GM12878 (cell line): ENCODE measurements at regions not wholly inside any gene's neighbourhood (a gene's known extent, or its start where the extent isn't known, plus 50 kb on each side); places are given as distances from the start of the nearest gene placed in this dataset.

Experiments
- ATAC-seq: fragments of 200-7000 bp; cut with Tn5 transposase; 3 replicates; pipeline ENCODE4 v1.9.1; 2020; ENCODE audit warnings: mild to moderate bottlenecking, moderate library complexity
- BruUV-seq: library from RNA; stranded (reverse); fragments of 400-500 nt; replicated peaks from 2 replicates; lab custom pipeline; 2021; lab: Mats Ljungman, UMichigan
- CTCF ChIA-PET: fragments of 300-600 bp; sonication (Branson Sonifier 250); formaldehyde crosslinking; extraction: SDS; loops from one replicate; lab custom pipeline; 2021; ENCODE audit warnings: inconsistent platforms; lab: Yijun Ruan, JAX
- POLR2A ChIA-PET: fragments of 350-600 bp; formaldehyde crosslinking; extraction: SDS; loops from one replicate; lab custom pipeline; 2021; ENCODE audit warnings: inconsistent platforms; lab: Charles Lee
- RAD21 ChIA-PET: fragments of 300-600 bp; sonication (Branson Sonifier 250); formaldehyde crosslinking; loops from one replicate; lab custom pipeline; 2023; ENCODE audit warnings: antibody characterized with exemption; ENCODE audit not compliant: unreplicated experiment; lab: Charles Lee
- SMC1A ChIA-PET: fragments of 300-600 bp; sonication (Branson Sonifier 250); formaldehyde crosslinking; loops from one replicate; lab custom pipeline; 2023; ENCODE audit not compliant: unreplicated experiment, uncharacterized antibody; lab: Charles Lee
- DNase-seq: peaks from one replicate; pipeline ENCODE4 v3.0.0-alpha.2; 2011; ENCODE audit warnings: low read depth, low spot score
- FAIRE-seq: peaks from 3 replicates; lab custom pipeline; 2011; peaks lifted over from hg19 to GRCh38; lab: Jason Lieb, UNC
- H2AFZ ChIP-seq: 2 replicates; pipeline ENCODE4 v1.6.0; 2011; ENCODE audit warnings: low read depth, low read length, control low read depth; ENCODE audit not compliant: control insufficient read depth
- H3K27ac ChIP-seq: 2 replicates; pipeline ENCODE4 v1.5.1; 2011; ENCODE audit warnings: control low read depth; ENCODE audit not compliant: control insufficient read depth, insufficient read depth
- H3K27me3 ChIP-seq, 2 experiments: replicated peaks in 1 of 2; 2 replicates each; pipeline versions ENCODE4 v1.6.0 to v1.6.1; 2011; ENCODE audit warnings: low read length in 1 of 2; ENCODE audit not compliant: control insufficient read depth in 2 of 2, insufficient read depth in 2 of 2
- H3K36me3 ChIP-seq, 2 experiments: 2 replicates each; pipeline ENCODE4 v1.5.1; 2011; ENCODE audit warnings: low read length in 1 of 2; ENCODE audit not compliant: control insufficient read depth in 2 of 2, insufficient read depth in 2 of 2
- H3K4me1 ChIP-seq: 2 replicates; pipeline ENCODE4 v1.6.1; 2011; ENCODE audit warnings: mild to moderate bottlenecking, low read length, moderate library complexity, mixed read lengths; ENCODE audit not compliant: control insufficient read depth, insufficient read depth
- H3K4me2 ChIP-seq: 2 replicates; pipeline ENCODE4 v1.6.0; 2011; ENCODE audit warnings: control low read depth; ENCODE audit not compliant: control insufficient read depth, insufficient read depth
- H3K4me3 ChIP-seq: fragments of 200-600 bp; sonication (generic); 2 replicates; pipeline ENCODE4 v1.5.1; 2016
- H3K79me2 ChIP-seq: 2 replicates; pipeline ENCODE4 v1.6.0; 2011; ENCODE audit warnings: low read length; ENCODE audit not compliant: control insufficient read depth, insufficient read depth
- H3K9ac ChIP-seq: 2 replicates; pipeline ENCODE4 v1.8.0; 2011; ENCODE audit warnings: low read length, control low read depth, mixed read lengths; ENCODE audit not compliant: control insufficient read depth, insufficient read depth
- H3K9me3 ChIP-seq: replicated peaks from 3 replicates; pipeline ENCODE4 v1.5.1; 2011; ENCODE audit warnings: mild to moderate bottlenecking, low read length; ENCODE audit not compliant: control insufficient read depth, insufficient read depth
- H4K20me1 ChIP-seq: 2 replicates; pipeline ENCODE4 v1.6.0; 2011; ENCODE audit not compliant: control insufficient read depth, insufficient read depth
- CBX5 ChIP-seq: sonication (generic); IDR thresholded peaks from 2 replicates; pipeline ENCODE4 v1.6.1; 2016; ENCODE audit warnings: low read depth, moderate library complexity, mild to moderate bottlenecking, inconsistent platforms
- EED ChIP-seq: sonication (generic); IDR thresholded peaks from 2 replicates; pipeline ENCODE4 v1.6.1; 2016; ENCODE audit warnings: antibody characterized with exemption, low read depth
- MTA2 ChIP-seq: fragments of 450-650 bp; IDR thresholded peaks from 2 replicates; pipeline ENCODE4 v1.6.1; 2016; ENCODE audit warnings: low read depth, mild to moderate bottlenecking, moderate library complexity
- MYB ChIP-seq: fragments of 150-350 bp; IDR thresholded peaks from 2 replicates; pipeline ENCODE4 v1.6.1; 2014; ENCODE audit warnings: mild to moderate bottlenecking, low read depth, low read length, borderline replicate concordance
- MYC ChIP-seq: IDR thresholded peaks from 2 replicates; pipeline ENCODE4 v1.6.1; 2011; ENCODE audit warnings: mild to moderate bottlenecking, low read length, moderate library complexity, inconsistent platforms; ENCODE audit not compliant: insufficient read depth, insufficient replicate concordance, insufficient read length, severe bottlenecking
- NFYA ChIP-seq: IDR thresholded peaks from 2 replicates; pipeline ENCODE4 v1.6.1; 2011; ENCODE audit warnings: low read depth, mild to moderate bottlenecking, low read length, improper control_type of control experiment, borderline replicate concordance
- NFYB ChIP-seq: IDR thresholded peaks from 2 replicates; pipeline ENCODE4 v1.6.1; 2011; ENCODE audit warnings: low read depth, mild to moderate bottlenecking, low read length, improper control_type of control experiment, moderate library complexity; ENCODE audit not compliant: insufficient read depth
- POLR2A ChIP-seq: IDR thresholded peaks from 2 replicates; pipeline ENCODE4 v1.6.1; 2011; ENCODE audit warnings: low read depth, mild to moderate bottlenecking, low read length
- POU2F2 ChIP-seq: IDR thresholded peaks from 3 replicates; pipeline ENCODE4 v1.6.1; 2011; ENCODE audit warnings: low read depth, mild to moderate bottlenecking, low read length, borderline replicate concordance
- TCF7 ChIP-seq: IDR thresholded peaks from 2 replicates; pipeline ENCODE4 v1.6.1; 2014; ENCODE audit warnings: antibody characterized with exemption, borderline replicate concordance
- WGBS: methylation state at CpG from one replicate; pipeline ENCODE4 v1.1.6; 2016; ENCODE audit warnings: low lambda C conversion rate; ENCODE audit not compliant: insufficient replicate concordance, insufficient coverage; ENCODE audit errors: missing lambda C conversion rate; 5-methylcytosine and 5-hydroxymethylcytosine counted together
- in situ Hi-C: fragments of 300-500 bp; cut with MboI; formaldehyde crosslinking; loops from 9 replicates; pipeline ENCODE4 v1.14.3; 2018; ENCODE audit warnings: mixed read lengths
- intact Hi-C: fragments of 100-400 bp; cut with micrococcal nuclease; formaldehyde crosslinking; loops from one replicate; pipeline ENCODE4 v1.14.2; 2022; ENCODE audit not compliant: unreplicated experiment
- TF ChIP-seq, protein P1 (sequence below): fragments of 450-650 bp; IDR thresholded peaks from 2 replicates; pipeline ENCODE4 v1.6.1; 2016; ENCODE audit warnings: mild to moderate bottlenecking
- TF ChIP-seq, protein P2 (sequence below), 3 experiments: IDR thresholded peaks in 2 of 3; conservative IDR thresholded peaks in 1 of 3; 2 replicates each; pipeline ENCODE4 v1.5.1; 2011; ENCODE audit warnings: low read depth in 3 of 3, low read length in 3 of 3, mild to moderate bottlenecking in 3 of 3, control low read depth in 2 of 3, moderate library complexity in 2 of 3, inconsistent platforms in 1 of 3, mixed read lengths in 1 of 3; ENCODE audit not compliant: control insufficient read depth in 2 of 3, insufficient read depth in 1 of 3; ENCODE audit errors: extremely low read depth in 1 of 3
- TF ChIP-seq, protein P3 (sequence below): fragments of 450-650 bp; IDR thresholded peaks from 2 replicates; pipeline ENCODE4 v1.6.1; 2014; ENCODE audit warnings: mild to moderate bottlenecking

DNA sequence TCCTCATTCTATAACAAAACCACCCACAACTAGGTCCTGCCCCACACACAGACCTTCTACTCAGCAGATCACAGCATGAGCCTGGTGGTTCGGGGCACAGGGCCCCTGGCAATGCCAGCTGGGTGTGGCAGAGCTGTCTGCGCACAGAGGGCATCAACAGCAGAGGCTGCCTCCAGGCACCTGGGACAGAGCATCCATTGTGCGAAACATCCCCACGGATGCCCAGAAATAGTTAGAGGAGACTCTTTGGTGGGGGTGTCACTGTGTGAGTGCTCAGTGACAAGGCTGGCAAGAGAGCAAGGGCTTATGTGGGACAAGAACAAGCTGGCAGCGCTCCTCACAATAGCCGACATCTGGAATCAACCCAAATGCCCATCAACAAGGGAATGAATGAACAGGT is 487.4 kb upstream of the PROK2 start (continued):
- TF ChIP-seq, protein P1, sequence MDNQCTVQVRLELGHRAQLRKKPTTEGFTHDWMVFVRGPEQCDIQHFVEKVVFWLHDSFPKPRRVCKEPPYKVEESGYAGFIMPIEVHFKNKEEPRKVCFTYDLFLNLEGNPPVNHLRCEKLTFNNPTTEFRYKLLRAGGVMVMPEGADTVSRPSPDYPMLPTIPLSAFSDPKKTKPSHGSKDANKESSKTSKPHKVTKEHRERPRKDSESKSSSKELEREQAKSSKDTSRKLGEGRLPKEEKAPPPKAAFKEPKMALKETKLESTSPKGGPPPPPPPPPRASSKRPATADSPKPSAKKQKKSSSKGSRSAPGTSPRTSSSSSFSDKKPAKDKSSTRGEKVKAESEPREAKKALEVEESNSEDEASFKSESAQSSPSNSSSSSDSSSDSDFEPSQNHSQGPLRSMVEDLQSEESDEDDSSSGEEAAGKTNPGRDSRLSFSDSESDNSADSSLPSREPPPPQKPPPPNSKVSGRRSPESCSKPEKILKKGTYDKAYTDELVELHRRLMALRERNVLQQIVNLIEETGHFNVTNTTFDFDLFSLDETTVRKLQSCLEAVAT = no peak
- TF ChIP-seq, all 136 proteins: peak for 0

DNA sequence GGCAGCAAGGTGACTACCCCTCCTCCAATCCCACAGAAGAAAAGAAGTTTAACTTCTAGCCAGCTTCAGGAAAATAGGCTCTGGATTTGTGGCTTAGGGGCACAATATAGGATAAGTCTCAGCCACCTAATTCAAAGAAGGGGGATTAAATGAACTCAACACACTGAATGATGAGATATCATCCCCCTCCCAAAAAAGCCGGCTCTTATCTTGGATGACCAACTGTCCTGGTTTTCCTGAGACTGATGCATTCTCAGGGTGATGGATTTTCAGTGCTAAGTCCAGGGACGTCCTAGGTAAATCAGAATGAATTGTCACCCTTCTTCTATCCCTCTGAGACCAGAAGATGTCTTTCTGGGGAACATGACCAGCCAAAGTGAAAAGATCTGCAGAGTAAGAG is 487.0 kb upstream of the PROK2 start:
- WGBS = 59% methylated on average over 2 of the region's 2 CpGs
- H2AFZ ChIP-seq = no peak overlapping the region
- no peak for DNase-seq
- no peaks in the 10 kb centered on the region for H3K36me3 ChIP-seq
- no peak overlapping the region for H3K27ac ChIP-seq
- no peaks in the 10 kb centered on the region; the same call in 1 of the 3 replicates for H3K9me3 ChIP-seq
- H4K20me1 ChIP-seq = no peaks in the 10 kb centered on the region
- BruUV-seq = no TSS peak
- POLR2A ChIA-PET = no interaction called here
- H3K4me2 ChIP-seq = no peak overlapping the region
- TF ChIP-seq MTA2 (no peak), POU2F2 (no peak), POLR2A (no peak), NFYB (no peak)
- intact Hi-C loops (no loop called here), in situ Hi-C loops (no loop called here)
- no peaks in the 10 kb centered on the region for H3K27me3 ChIP-seq
- ATAC-seq = no peak
- H3K79me2 ChIP-seq = no peaks in the 10 kb centered on the region
- peaks cover 42% of the 10 kb centered on the region for H3K4me1 ChIP-seq
- CTCF ChIA-PET = no interaction called here
- RAD21 ChIA-PET = no interaction called here
- H3K4me3 ChIP-seq = no peak overlapping the region
- H3K9ac ChIP-seq = no peak overlapping the region
- SMC1A ChIA-PET = interaction anchor here (1.1 kb wide), 1 partner anchor 294 kb away, joined by 3 read pairs; no protein-coding TSS in a partner anchor
- no peak for FAIRE-seq

DNA sequence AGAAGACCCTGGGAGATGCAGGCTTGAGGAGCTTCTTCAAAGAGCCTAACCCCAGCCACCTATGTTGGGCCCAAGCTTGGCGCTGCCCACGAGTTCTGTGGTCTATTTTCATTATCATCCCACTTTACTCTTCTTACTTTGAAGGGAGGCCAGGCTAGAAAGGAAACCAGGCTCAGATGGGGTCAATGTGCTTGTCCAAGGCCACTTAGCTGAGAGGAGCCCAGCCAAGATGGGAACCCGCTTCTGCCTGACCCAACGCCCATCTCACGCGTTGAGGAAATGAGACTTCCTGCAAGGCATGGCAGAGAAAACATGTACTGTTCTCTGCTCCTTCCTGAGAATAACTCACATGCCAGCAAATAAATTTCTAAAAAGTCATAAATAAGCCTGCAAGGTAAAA is 486.3 kb upstream of the PROK2 start:
- ATAC-seq (no peak), DNase-seq (no peak), FAIRE-seq (no peak)
- H4K20me1 ChIP-seq = no peaks in the 10 kb centered on the region
- in situ Hi-C loops = no loop called here
- POLR2A ChIA-PET = no interaction called here
- H3K36me3 ChIP-seq = no peaks in the 10 kb centered on the region
- 95% methylated on average over 6 of the region's 6 CpGs for WGBS
- H3K79me2 ChIP-seq = no peaks in the 10 kb centered on the region
- no peak overlapping the region for H2AFZ ChIP-seq
- CTCF ChIA-PET = no interaction called here
- no peak overlapping the region for H3K4me2 ChIP-seq
- BruUV-seq = no TSS peak
- RAD21 ChIA-PET = no interaction called here
- no peaks in the 10 kb centered on the region for H3K27me3 ChIP-seq
- H3K4me3 ChIP-seq = no peak overlapping the region
- SMC1A ChIA-PET = interaction anchor here (1.1 kb wide), 1 partner anchor 293 kb away, joined by 3 read pairs; no protein-coding TSS in a partner anchor
- H3K9ac ChIP-seq = no peak overlapping the region
- H3K9me3 ChIP-seq = no peaks in the 10 kb centered on the region; the same call in 2 of the 3 replicates
- intact Hi-C loops = no loop called here
- H3K4me1 ChIP-seq = peaks cover 49% of the 10 kb centered on the region
- H3K27ac ChIP-seq = no peak overlapping the region
- TF ChIP-seq, protein P2, sequence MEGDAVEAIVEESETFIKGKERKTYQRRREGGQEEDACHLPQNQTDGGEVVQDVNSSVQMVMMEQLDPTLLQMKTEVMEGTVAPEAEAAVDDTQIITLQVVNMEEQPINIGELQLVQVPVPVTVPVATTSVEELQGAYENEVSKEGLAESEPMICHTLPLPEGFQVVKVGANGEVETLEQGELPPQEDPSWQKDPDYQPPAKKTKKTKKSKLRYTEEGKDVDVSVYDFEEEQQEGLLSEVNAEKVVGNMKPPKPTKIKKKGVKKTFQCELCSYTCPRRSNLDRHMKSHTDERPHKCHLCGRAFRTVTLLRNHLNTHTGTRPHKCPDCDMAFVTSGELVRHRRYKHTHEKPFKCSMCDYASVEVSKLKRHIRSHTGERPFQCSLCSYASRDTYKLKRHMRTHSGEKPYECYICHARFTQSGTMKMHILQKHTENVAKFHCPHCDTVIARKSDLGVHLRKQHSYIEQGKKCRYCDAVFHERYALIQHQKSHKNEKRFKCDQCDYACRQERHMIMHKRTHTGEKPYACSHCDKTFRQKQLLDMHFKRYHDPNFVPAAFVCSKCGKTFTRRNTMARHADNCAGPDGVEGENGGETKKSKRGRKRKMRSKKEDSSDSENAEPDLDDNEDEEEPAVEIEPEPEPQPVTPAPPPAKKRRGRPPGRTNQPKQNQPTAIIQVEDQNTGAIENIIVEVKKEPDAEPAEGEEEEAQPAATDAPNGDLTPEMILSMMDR (IDR thresholded peaks at IDR 0.05 in 2 of 3, conservative IDR thresholded peaks at IDR 0.05 in 1 of 3; ENCODE audit: control insufficient read depth in 2 of 3, extremely low read depth in 1 of 3, insufficient read depth in 1 of 3, low read depth in 3 of 3, low read length in 3 of 3) = no peak
- TF ChIP-seq EED (no peak), TCF7 (no peak), NFYA (no peak), CBX5 (no peak), MYC (no peak), MYB (no peak)
- TF ChIP-seq, protein P3, sequence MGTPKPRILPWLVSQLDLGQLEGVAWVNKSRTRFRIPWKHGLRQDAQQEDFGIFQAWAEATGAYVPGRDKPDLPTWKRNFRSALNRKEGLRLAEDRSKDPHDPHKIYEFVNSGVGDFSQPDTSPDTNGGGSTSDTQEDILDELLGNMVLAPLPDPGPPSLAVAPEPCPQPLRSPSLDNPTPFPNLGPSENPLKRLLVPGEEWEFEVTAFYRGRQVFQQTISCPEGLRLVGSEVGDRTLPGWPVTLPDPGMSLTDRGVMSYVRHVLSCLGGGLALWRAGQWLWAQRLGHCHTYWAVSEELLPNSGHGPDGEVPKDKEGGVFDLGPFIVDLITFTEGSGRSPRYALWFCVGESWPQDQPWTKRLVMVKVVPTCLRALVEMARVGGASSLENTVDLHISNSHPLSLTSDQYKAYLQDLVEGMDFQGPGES = no peak
